K562 (cell line): ENCODE measurements at regions not wholly inside any gene's neighbourhood (a gene's known extent, or its start where the extent isn't known, plus 50 kb on each side); places are given as distances from the start of the nearest gene placed in this dataset.

ENCODE experiments used
- ATAC-seq: fragments of 200-7000 bp; cut with Tn5 transposase; 3 replicates; pipeline ENCODE4 v1.9.1; 2020; ENCODE audit warnings: moderate library complexity
- BruUV-seq: library from RNA; stranded (reverse); fragments of 400-500 nt; replicated peaks from 2 replicates; lab custom pipeline; 2021; lab: Mats Ljungman, UMichigan
- CTCF ChIA-PET: fragments of 300-600 bp; formaldehyde crosslinking; extraction: SDS; loops from one replicate; lab custom pipeline; 2021; ENCODE audit warnings: low intra/inter-chr PET ratio; lab: Yijun Ruan, JAX
- POLR2A ChIA-PET: fragments of 300-600, 350-650 bp; sonication (Branson Sonifier 250); formaldehyde crosslinking; extraction: SDS; loops from one replicate; lab custom pipeline; 2021; ENCODE audit warnings: antibody characterized with exemption, inconsistent platforms; lab: Yijun Ruan, JAX
- DNase-seq, 4 experiments: peaks; one replicate each; pipeline versions ENCODE4 v3.0.0 to v3.0.0-alpha.2; 2011 to 2018; ENCODE audit warnings: low spot score in 3 of 4, mixed read lengths in 3 of 4; ENCODE audit errors: extremely low read depth in 1 of 4
- FAIRE-seq: peaks from 2 replicates; lab custom pipeline; 2011; peaks lifted over from hg19 to GRCh38; lab: Jason Lieb, UNC
- H2AFZ ChIP-seq: 2 replicates; pipeline ENCODE4 v1.6.0; 2011; ENCODE audit warnings: low read depth, low read length, control low read depth, inconsistent platforms
- H3K27ac ChIP-seq: fragments of 200-600 bp; 3 replicates; pipeline ENCODE4 v1.8.0; 2011; ENCODE audit warnings: low read depth, mild to moderate bottlenecking, control low read depth, inconsistent platforms, low read length, moderate library complexity, mixed read lengths; ENCODE audit errors: extremely low read depth
- H3K27me3 ChIP-seq, 2 experiments: fragments of 300-600 bp in 1 of 2; 2 replicates in 1 of 2; 3 replicates in 1 of 2; pipeline versions ENCODE4 v1.6.0 to v1.8.0; 2011; ENCODE audit warnings: inconsistent platforms in 2 of 2, low read length in 2 of 2, mild to moderate bottlenecking in 1 of 2, mixed read lengths in 1 of 2, moderate library complexity in 1 of 2; ENCODE audit not compliant: control insufficient read depth in 2 of 2, insufficient read depth in 2 of 2
- H3K36me3 ChIP-seq: fragments of 300-600 bp; 3 replicates; pipeline ENCODE4 v1.8.0; 2011; ENCODE audit warnings: mild to moderate bottlenecking, low read length, inconsistent platforms; ENCODE audit not compliant: control insufficient read depth, insufficient read depth
- H3K4me1 ChIP-seq, 2 experiments: fragments of 200-600 bp in 1 of 2; replicated peaks in 1 of 2; 2 replicates in 1 of 2; 3 replicates in 1 of 2; pipeline versions ENCODE4 v1.5.1 to v1.8.0; 2011; ENCODE audit warnings: inconsistent platforms in 2 of 2, low read length in 2 of 2, mild to moderate bottlenecking in 1 of 2, mixed read lengths in 1 of 2, moderate library complexity in 1 of 2; ENCODE audit not compliant: control insufficient read depth in 2 of 2, insufficient read depth in 2 of 2
- H3K4me2 ChIP-seq: 2 replicates; pipeline ENCODE4 v1.6.1; 2011; ENCODE audit warnings: low read length, control low read depth, inconsistent platforms, mixed read lengths; ENCODE audit not compliant: insufficient read depth
- H3K4me3 ChIP-seq: fragments of 200-600 bp; sonication (generic), shearing (Covaris generic); 2 replicates; pipeline ENCODE4 v1.5.1; 2016; ENCODE audit warnings: control low read depth, inconsistent platforms
- H3K79me2 ChIP-seq: fragments of 200-600 bp; 3 replicates; pipeline ENCODE4 v1.8.0; 2011; ENCODE audit warnings: low read length, inconsistent platforms; ENCODE audit not compliant: control insufficient read depth, insufficient read depth
- H3K9ac ChIP-seq, 2 experiments: 2 replicates each; pipeline versions ENCODE4 v1.6.0 to v1.6.1; 2011; ENCODE audit warnings: low read depth in 2 of 2, low read length in 2 of 2, control low read depth in 1 of 2, inconsistent platforms in 1 of 2, mild to moderate bottlenecking in 1 of 2, mixed read lengths in 1 of 2; ENCODE audit not compliant: insufficient read depth in 1 of 2
- H3K9me1 ChIP-seq: one replicate; pipeline ENCODE4 v1.6.0; 2011; ENCODE audit warnings: inconsistent platforms, mild to moderate bottlenecking, low read length, moderate library complexity; ENCODE audit not compliant: control insufficient read depth, insufficient read depth
- H3K9me3 ChIP-seq: replicated peaks from 2 replicates; pipeline ENCODE4 v1.5.1; 2011; ENCODE audit warnings: low read depth, low read length, inconsistent platforms; ENCODE audit not compliant: control insufficient read depth, insufficient read depth
- H4K20me1 ChIP-seq: replicated peaks from 2 replicates; pipeline ENCODE4 v1.6.1; 2011; ENCODE audit warnings: low read length, inconsistent platforms, mixed read lengths; ENCODE audit not compliant: control insufficient read depth, insufficient read depth
- FOXA1 ChIP-seq: fragments of 450-650 bp; IDR thresholded peaks from 2 replicates; pipeline ENCODE4 v1.6.1; 2016; ENCODE audit warnings: mild to moderate bottlenecking, borderline replicate concordance
- NR2C1 ChIP-seq, 2 experiments: fragments of 450-650 bp; IDR thresholded peaks; 2 replicates each; pipeline ENCODE4 v1.6.1; 2017; ENCODE audit warnings: mild to moderate bottlenecking in 2 of 2, antibody characterized with exemption in 1 of 2, inconsistent platforms in 1 of 2, missing compliant biosample characterization in 1 of 2, missing genetic modification characterization in 1 of 2
- REST ChIP-seq, 2 experiments: fragments of 450-650 bp; formaldehyde crosslinking in 1 of 2; IDR thresholded peaks; 2 replicates each; pipeline versions ENCODE4 v1.4.0 to v1.6.1; 2014 to 2020; ENCODE audit warnings: mild to moderate bottlenecking in 2 of 2, borderline replicate concordance in 1 of 2, low read depth in 1 of 2
- ZFP36 ChIP-seq: fragments of 150-350 bp; IDR thresholded peaks from 2 replicates; pipeline ENCODE4 v1.6.1; 2018; ENCODE audit warnings: low read length, low read depth; ENCODE audit not compliant: partially characterized antibody
- ZNF583 ChIP-seq: fragments of 250-450 bp; sonication (Bioruptor Pico); IDR thresholded peaks from 2 replicates; pipeline ENCODE4 v1.4.0; 2020
- WGBS: fragments of 100-300 bp; shearing (Covaris generic); methylation state at CpG from one replicate; pipeline ENCODE4 v1.1.6; 2016; ENCODE audit warnings: low coverage, mixed read lengths; ENCODE audit not compliant: insufficient coverage; ENCODE audit errors: missing lambda C conversion rate; 5-methylcytosine and 5-hydroxymethylcytosine counted together
- in situ Hi-C: fragments of 300-500 bp; cut with MboI; formaldehyde crosslinking; loops from 4 replicates; pipeline ENCODE4 v1.15.0; 2018; ENCODE audit warnings: inconsistent platforms, mixed read lengths
- intact Hi-C: fragments of 100-400 bp; cut with micrococcal nuclease; formaldehyde crosslinking; loops from 2 replicates; pipeline ENCODE4 v1.14.2; 2022

- CTCF ChIA-PET, result no interaction called here
These were observed 52.4 kb upstream of the NLK start for GRCh38 chr17:27990100-27990499.

DNA sequence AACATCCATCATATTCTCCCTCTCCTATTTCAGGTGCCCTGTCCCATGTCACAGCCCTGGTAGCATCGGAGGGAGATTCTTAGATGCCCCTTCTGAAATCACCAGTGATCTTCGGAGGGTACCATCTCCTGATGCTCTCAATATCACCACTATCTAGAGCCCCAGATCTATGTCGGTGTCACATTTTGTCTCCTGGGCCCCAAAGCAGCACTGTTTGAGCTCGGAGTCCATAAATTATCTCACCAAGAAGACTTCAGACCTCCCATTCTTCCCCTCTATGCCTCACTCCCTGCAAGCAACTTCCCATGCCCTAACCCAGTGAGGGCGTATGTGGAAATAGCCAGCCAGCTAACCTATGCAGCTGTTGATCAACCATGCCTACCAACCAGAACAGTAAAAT is 51.5 kb upstream of the NLK start:
- FAIRE-seq (no peak), ATAC-seq (no peak), DNase-seq (no peak)
- no TSS peak for BruUV-seq
- H3K4me3 ChIP-seq, result no peak overlapping the region
- in situ Hi-C loops (no loop called here), intact Hi-C loops (no loop called here)
- H3K9ac ChIP-seq, result no peak overlapping the region
- no peaks in the 10 kb centered on the region for H3K36me3 ChIP-seq
- H3K27ac ChIP-seq, result no peak overlapping the region
- H2AFZ ChIP-seq, result peak overlapping the region; percentile 15; the same call in 1 of the 2 replicates
- H3K79me2 ChIP-seq, result no peaks in the 10 kb centered on the region
- H3K9me1 ChIP-seq, result no peaks in the 10 kb centered on the region
- 52% methylated on average over 5 of the region's 5 CpGs for WGBS
- POLR2A ChIA-PET, result interaction anchor here (1.1 to 1.5 kb wide), 3 partner anchors 9 to 14 kb away, joined by 3 to 4 read pairs (median 4); no protein-coding TSS in a partner anchor
- H3K4me2 ChIP-seq, result no peak overlapping the region
- H3K4me1 ChIP-seq, result peaks cover 19 to 38% of the 10 kb centered on the region in 2 experiments
- no peaks in the 10 kb centered on the region for H4K20me1 ChIP-seq
- H3K9me3 ChIP-seq, result no peaks in the 10 kb centered on the region
- no peaks in the 10 kb centered on the region for H3K27me3 ChIP-seq
- CTCF ChIA-PET, result no interaction called here
- TF ChIP-seq FOXA1 (no peak), ZFP36 (peak; percentile 23), REST (IDR thresholded peaks at IDR 0.05; ENCODE audit: borderline replicate concordance) (no peak), REST (CRISPR knock-in tag; IDR thresholded peaks at IDR 0.05; ENCODE audit: low read depth) (no peak)

More at GRCh38 chr17:27990100-27990499, 52.4 kb upstream of the NLK start:
- intact Hi-C loops, result no loop called here
- Histone ChIP-seq H3K27ac (no peak overlapping the region), H4K20me1 (no peaks in the 10 kb centered on the region), H3K79me2 (no peaks in the 10 kb centered on the region), H3K9ac (no peak overlapping the region), H3K27me3 (no peaks in the 10 kb centered on the region), H3K9me1 (no peaks in the 10 kb centered on the region), H3K4me1 (peaks cover 28 to 47% of the 10 kb centered on the region in 2 experiments), H3K36me3 (no peaks in the 10 kb centered on the region), H3K4me3 (no peak overlapping the region), H3K9me3 (no peaks in the 10 kb centered on the region), H2AFZ (no peak overlapping the region), H3K4me2 (no peak overlapping the region)
- POLR2A ChIA-PET, result interaction anchor here (1.1 to 1.5 kb wide), 2 partner anchors 12 to 13 kb away, joined by 3 to 4 read pairs; no protein-coding TSS in a partner anchor
- FAIRE-seq (no peak), DNase-seq (no peak), ATAC-seq (no peak)
- in situ Hi-C loops, result no loop called here
- 82% methylated on average over 2 of the region's 2 CpGs for WGBS
- BruUV-seq, result no TSS peak
- TF ChIP-seq ZNF583 (no peak), NR2C1 (IDR thresholded peaks at IDR 0.05) (peak; percentile 37; the same call in 1 of the 2 replicates), NR2C1 (tag; IDR thresholded peaks at IDR 0.05) (no peak)
